ENCODE measurements at regions not wholly inside any gene's neighbourhood (a gene's known extent, or its start where the extent isn't known, plus 50 kb on each side); places are given as distances from the start of the nearest gene placed in this dataset.

DNA sequence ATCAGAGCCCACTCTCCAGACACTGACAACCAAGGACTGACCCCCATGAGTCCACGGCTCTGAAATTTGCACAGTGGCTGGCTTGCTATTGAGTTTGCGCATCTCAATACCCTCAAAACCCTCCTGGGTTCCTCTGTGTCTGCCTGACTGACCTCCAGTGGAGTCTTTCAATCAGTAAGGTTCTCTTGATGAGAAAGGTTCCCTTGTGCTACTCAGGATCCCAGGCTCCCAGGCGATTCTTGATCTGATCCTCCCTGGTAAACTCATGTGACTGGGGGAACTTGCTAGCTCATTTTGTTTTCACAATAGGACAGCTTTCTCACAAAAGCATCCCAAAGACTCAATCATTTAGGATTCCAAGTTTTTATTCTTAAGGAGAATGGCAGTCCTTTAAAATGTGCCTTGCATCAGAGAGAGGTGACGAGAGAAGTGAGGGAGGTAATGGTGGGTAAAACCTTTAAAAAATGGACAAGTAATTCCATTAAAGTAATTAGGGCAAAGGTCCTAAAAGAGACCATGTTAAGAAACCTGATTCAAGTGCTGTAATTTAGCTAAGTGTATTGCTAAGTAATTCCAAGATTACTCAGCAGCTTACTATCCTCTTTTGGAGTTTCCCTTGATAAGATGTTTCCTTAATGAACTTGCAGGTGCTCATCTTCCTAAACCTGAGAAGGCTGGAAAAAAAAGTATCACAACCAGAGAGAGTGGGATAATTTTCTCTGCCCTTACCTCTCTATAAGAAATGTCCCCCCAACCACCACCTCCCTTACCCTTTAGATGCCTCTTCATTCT lies 304.7 kb upstream of the SGK1 start:
- TF ChIP-seq, protein P1, sequence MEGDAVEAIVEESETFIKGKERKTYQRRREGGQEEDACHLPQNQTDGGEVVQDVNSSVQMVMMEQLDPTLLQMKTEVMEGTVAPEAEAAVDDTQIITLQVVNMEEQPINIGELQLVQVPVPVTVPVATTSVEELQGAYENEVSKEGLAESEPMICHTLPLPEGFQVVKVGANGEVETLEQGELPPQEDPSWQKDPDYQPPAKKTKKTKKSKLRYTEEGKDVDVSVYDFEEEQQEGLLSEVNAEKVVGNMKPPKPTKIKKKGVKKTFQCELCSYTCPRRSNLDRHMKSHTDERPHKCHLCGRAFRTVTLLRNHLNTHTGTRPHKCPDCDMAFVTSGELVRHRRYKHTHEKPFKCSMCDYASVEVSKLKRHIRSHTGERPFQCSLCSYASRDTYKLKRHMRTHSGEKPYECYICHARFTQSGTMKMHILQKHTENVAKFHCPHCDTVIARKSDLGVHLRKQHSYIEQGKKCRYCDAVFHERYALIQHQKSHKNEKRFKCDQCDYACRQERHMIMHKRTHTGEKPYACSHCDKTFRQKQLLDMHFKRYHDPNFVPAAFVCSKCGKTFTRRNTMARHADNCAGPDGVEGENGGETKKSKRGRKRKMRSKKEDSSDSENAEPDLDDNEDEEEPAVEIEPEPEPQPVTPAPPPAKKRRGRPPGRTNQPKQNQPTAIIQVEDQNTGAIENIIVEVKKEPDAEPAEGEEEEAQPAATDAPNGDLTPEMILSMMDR (conservative IDR thresholded peaks at IDR 0.05): no peak
- no peak for TF ChIP-seq EZH2 (IDR thresholded peaks at IDR 0.05; ENCODE audit: low read depth)
